A549 (cell line): ENCODE measurements at regions not wholly inside any gene's neighbourhood (a gene's known extent, or its start where the extent isn't known, plus 50 kb on each side); places are given as distances from the start of the nearest gene placed in this dataset.

Source experiments
- BHLHE40 ChIP-seq: IDR thresholded peaks from 2 replicates; pipeline ENCODE4 v1.6.1; 2012; ENCODE audit warnings: low read depth, low read length, inconsistent platforms
- CHD4 ChIP-seq: fragments of 200-600 bp; sonication (generic); IDR thresholded peaks from 2 replicates; pipeline ENCODE4 v1.6.1; 2016; ENCODE audit warnings: antibody characterized with exemption, mild to moderate bottlenecking, borderline replicate concordance
- EP300 ChIP-seq, 2 experiments: fragments of >200 bp; sonication (Bioruptor Twin); formaldehyde crosslinking; IDR thresholded peaks; 2 replicates in 1 of 2; 3 replicates in 1 of 2; pipeline ENCODE4 v1.6.1; 2016 to 2017
- GATA3 ChIP-seq: IDR thresholded peaks from 2 replicates; pipeline ENCODE4 v1.6.1; 2012; ENCODE audit warnings: borderline replicate concordance
- POLR2A ChIP-seq: IDR thresholded peaks from 2 replicates; pipeline ENCODE4 v1.6.1; 2012; ENCODE audit warnings: mild to moderate bottlenecking, low read length
- RFX5 ChIP-seq: fragments of 450-650 bp; IDR thresholded peaks from 2 replicates; pipeline ENCODE4 v1.7.1; 2014; ENCODE audit warnings: antibody characterized with exemption, mild to moderate bottlenecking, moderate library complexity
- USF2 ChIP-seq: fragments of 450-650 bp; IDR thresholded peaks from 2 replicates; pipeline ENCODE4 v1.6.1; 2014; ENCODE audit warnings: antibody characterized with exemption
- ZNF302 ChIP-seq: fragments of 250-450 bp; sonication (Bioruptor Pico); IDR thresholded peaks from 2 replicates; pipeline ENCODE4 v1.9.0; 2021; ENCODE audit warnings: inconsistent platforms, mild to moderate bottlenecking, moderate library complexity
- TF ChIP-seq, protein P1 (sequence below): fragments of >200 bp; sonication (Bioruptor Twin); formaldehyde crosslinking; IDR thresholded peaks from 3 replicates; pipeline ENCODE4 v1.5.1; 2016
- TF ChIP-seq, protein P2 (sequence below): fragments of 250-450 bp; sonication (Bioruptor Pico); IDR thresholded peaks from 2 replicates; pipeline ENCODE4 v1.5.0; 2021; ENCODE audit warnings: mild to moderate bottlenecking, moderate library complexity, borderline replicate concordance

GRCh38 chr11:8826901-8827560 is 84.0 kb upstream of the AKIP1 start:
- TF ChIP-seq POLR2A: no peak
- TF ChIP-seq EP300 (IDR thresholded peaks at IDR 0.05): no peak
- no peak for TF ChIP-seq BHLHE40
- TF ChIP-seq, protein P1, sequence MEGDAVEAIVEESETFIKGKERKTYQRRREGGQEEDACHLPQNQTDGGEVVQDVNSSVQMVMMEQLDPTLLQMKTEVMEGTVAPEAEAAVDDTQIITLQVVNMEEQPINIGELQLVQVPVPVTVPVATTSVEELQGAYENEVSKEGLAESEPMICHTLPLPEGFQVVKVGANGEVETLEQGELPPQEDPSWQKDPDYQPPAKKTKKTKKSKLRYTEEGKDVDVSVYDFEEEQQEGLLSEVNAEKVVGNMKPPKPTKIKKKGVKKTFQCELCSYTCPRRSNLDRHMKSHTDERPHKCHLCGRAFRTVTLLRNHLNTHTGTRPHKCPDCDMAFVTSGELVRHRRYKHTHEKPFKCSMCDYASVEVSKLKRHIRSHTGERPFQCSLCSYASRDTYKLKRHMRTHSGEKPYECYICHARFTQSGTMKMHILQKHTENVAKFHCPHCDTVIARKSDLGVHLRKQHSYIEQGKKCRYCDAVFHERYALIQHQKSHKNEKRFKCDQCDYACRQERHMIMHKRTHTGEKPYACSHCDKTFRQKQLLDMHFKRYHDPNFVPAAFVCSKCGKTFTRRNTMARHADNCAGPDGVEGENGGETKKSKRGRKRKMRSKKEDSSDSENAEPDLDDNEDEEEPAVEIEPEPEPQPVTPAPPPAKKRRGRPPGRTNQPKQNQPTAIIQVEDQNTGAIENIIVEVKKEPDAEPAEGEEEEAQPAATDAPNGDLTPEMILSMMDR: no peak
- TF ChIP-seq USF2: no peak
- TF ChIP-seq, protein P2, sequence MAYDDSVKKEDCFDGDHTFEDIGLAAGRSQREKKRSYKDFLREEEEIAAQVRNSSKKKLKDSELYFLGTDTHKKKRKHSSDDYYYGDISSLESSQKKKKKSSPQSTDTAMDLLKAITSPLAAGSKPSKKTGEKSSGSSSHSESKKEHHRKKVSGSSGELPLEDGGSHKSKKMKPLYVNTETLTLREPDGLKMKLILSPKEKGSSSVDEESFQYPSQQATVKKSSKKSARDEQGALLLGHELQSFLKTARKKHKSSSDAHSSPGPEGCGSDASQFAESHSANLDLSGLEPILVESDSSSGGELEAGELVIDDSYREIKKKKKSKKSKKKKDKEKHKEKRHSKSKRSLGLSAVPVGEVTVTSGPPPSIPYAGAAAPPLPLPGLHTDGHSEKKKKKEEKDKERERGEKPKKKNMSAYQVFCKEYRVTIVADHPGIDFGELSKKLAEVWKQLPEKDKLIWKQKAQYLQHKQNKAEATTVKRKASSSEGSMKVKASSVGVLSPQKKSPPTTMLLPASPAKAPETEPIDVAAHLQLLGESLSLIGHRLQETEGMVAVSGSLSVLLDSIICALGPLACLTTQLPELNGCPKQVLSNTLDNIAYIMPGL (CRISPR knock-in tag): no peak
- TF ChIP-seq RFX5: no peak
- no peak for TF ChIP-seq ZNF302
- no peak for TF ChIP-seq GATA3
- TF ChIP-seq CHD4: no peak
